ENCODE measurements at regions not wholly inside any gene's neighbourhood (a gene's known extent, or its start where the extent isn't known, plus 50 kb on each side); places are given as distances from the start of the nearest gene placed in this dataset.

DNA sequence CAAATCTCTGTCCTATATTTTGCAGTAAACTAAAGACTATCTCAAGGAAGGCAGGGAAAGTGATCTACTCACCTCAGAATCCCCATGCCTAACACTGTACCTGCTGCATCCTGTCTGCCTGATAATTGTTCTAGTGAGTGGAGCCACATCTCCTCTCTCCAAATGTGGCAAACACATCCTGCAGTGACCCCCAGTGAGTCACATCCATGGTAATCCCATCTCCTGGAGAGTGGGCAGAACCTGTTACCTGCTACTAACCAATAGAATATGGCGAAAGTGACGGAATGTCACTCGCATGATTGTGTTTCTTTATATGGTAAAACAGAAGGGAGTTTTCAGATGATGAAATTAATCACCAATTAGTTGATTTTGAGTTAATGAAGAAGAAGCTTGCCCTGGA lies 353.8 kb upstream of the DLGAP1 start:
- Histone ChIP-seq H2BK5ac (ENCODE audit: low read depth, low read length, poor library complexity, severe bottlenecking) (no peak overlapping the region), H4K91ac (ENCODE audit: low read length) (no peak overlapping the region), H2BK15ac (ENCODE audit: low read depth, poor library complexity, severe bottlenecking) (no peak overlapping the region), H3K4me3 (ENCODE audit: insufficient read depth in 1 of 2, low read depth in 1 of 2, low read length in 2 of 2) (no peak overlapping the region), H3K27me3 (ENCODE audit: control insufficient read depth in 1 of 2, insufficient read depth in 1 of 2, low read length in 2 of 2) (no peaks in the 10 kb centered on the region), H3K23ac (ENCODE audit: low read length in 2 of 2) (no peak overlapping the region), H3K4ac (ENCODE audit: low read depth in 1 of 2, low read length in 2 of 2) (no peak overlapping the region), H3K9ac (ENCODE audit: low read length) (no peak overlapping the region), H3K27ac (ENCODE audit: low read length, poor library complexity, severe bottlenecking) (no peak overlapping the region), H3K4me1 (ENCODE audit: control insufficient read depth, insufficient read depth, low read depth, low read length) (no peaks in the 10 kb centered on the region), H4K8ac (ENCODE audit: low read length) (no peak overlapping the region), H2AK5ac (ENCODE audit: low read length, severe bottlenecking) (no peak overlapping the region), H3K9me3 (ENCODE audit: control insufficient read depth, low read length) (peaks cover 7% of the 10 kb centered on the region), H3K4me2 (ENCODE audit: low read length, poor library complexity, severe bottlenecking) (no peak overlapping the region), H3K36me3 (ENCODE audit: control insufficient read depth in 1 of 2, insufficient read depth in 2 of 2, low read depth in 1 of 2, low read length in 2 of 2) (no peaks in the 10 kb centered on the region), H2AFZ (ENCODE audit: low read depth, low read length) (no peak overlapping the region), H3K14ac (ENCODE audit: low read length in 2 of 2) (no peak overlapping the region), H3K18ac (ENCODE audit: low read depth in 1 of 2, low read length in 2 of 2) (no peak overlapping the region), H2BK12ac (ENCODE audit: low read length in 2 of 2) (no peak overlapping the region), H3K79me1 (replicated peaks; ENCODE audit: low read length, poor library complexity, severe bottlenecking) (no peaks in the 10 kb centered on the region), H2BK120ac (ENCODE audit: low read depth, low read length) (no peak overlapping the region)
- WGBS, result 92% methylated on average over 2 of the region's 3 CpGs
- no peak for DNase-seq

DNA sequence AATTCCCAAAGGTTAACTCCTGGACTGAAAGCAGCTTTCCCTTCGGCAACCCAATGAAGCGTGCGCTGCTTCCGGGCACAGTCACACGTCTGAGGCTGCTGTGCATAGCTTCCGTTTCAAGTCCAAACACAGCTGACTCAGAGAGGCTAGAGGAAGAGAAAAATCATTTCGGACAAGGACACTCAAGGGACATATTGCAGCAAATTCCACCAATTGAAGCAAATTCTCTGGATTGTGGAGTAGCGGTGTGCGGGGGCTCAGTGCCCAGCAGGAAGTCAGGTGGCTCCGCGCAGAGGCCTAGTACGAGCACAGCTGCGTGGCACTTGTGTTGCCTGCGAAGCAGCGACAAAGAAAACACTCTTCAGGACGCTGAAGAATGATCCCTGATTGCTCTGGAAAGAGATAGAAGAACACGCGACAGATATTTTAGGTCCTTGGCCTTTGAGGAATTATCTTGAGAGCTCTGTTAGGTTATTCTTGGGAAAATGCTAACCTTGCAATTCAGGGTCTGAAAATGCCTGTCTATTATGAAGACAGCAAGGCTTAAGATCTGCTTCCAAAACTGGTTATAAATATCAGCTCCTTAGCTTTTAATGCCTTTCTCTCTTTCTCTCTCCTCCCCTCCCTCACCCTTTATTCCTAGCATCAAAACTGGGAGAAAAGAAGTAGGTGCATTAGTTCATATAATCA lies 352.6 kb upstream of the DLGAP1 start:
- 85% methylated on average over 18 of the region's 18 CpGs for WGBS
- no peak overlapping the region for H2BK12ac ChIP-seq (ENCODE audit: low read length in 2 of 2)

DNA sequence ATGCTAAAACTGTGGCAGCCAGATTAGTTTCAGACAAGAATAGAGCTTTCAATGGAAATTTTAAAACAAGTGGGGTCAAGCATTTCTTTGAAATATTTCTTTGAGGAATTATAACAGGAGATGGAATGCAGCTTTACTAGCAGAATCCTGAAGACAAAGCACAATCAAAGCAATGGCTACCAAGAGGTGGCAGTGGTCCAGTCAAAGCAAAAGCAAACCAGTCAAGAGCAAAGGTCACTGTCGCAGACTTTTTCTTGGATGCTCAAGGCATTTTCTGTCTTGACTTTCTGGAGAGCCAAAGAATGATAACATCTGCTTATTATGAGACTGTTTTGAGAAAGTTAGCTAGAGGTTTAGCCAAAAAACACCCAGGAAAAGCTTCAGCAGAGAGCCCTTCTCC lies 351.2 kb upstream of the DLGAP1 start:
- Histone ChIP-seq H3K9ac (ENCODE audit: low read length) (no peak overlapping the region), H3K4me3 (ENCODE audit: insufficient read depth in 1 of 2, low read depth in 1 of 2, low read length in 2 of 2) (no peak overlapping the region), H3K27ac (ENCODE audit: low read length, poor library complexity, severe bottlenecking) (no peak overlapping the region), H3K4ac (ENCODE audit: low read depth in 1 of 2, low read length in 2 of 2) (no peak overlapping the region), H2AK5ac (ENCODE audit: low read length, severe bottlenecking) (no peak overlapping the region), H3K27me3 (ENCODE audit: control insufficient read depth in 1 of 2, insufficient read depth in 1 of 2, low read length in 2 of 2) (no peaks in the 10 kb centered on the region), H2BK15ac (ENCODE audit: low read depth, poor library complexity, severe bottlenecking) (no peak overlapping the region), H4K8ac (ENCODE audit: low read length) (no peak overlapping the region), H3K9me3 (ENCODE audit: control insufficient read depth, low read length) (peaks cover 17% of the 10 kb centered on the region), H3K14ac (ENCODE audit: low read length in 2 of 2) (no peak overlapping the region), H3K23ac (ENCODE audit: low read length in 2 of 2) (no peak overlapping the region), H3K4me2 (ENCODE audit: low read length, poor library complexity, severe bottlenecking) (no peak overlapping the region), H4K91ac (ENCODE audit: low read length) (no peak overlapping the region), H2BK120ac (ENCODE audit: low read depth, low read length) (no peak overlapping the region), H3K36me3 (ENCODE audit: control insufficient read depth in 1 of 2, insufficient read depth in 2 of 2, low read depth in 1 of 2, low read length in 2 of 2) (no peaks in the 10 kb centered on the region), H3K18ac (ENCODE audit: low read depth in 1 of 2, low read length in 2 of 2) (no peak overlapping the region), H3K4me1 (ENCODE audit: control insufficient read depth, insufficient read depth, low read depth, low read length) (no peaks in the 10 kb centered on the region), H3K79me1 (replicated peaks; ENCODE audit: low read length, poor library complexity, severe bottlenecking) (no peaks in the 10 kb centered on the region), H2BK5ac (ENCODE audit: low read depth, low read length, poor library complexity, severe bottlenecking) (no peak overlapping the region), H2AFZ (ENCODE audit: low read depth, low read length) (no peak overlapping the region), H2BK12ac (ENCODE audit: low read length in 2 of 2) (no peak overlapping the region)
- DNase-seq, result no peak
- 85% methylated on average over 1 of the region's 1 CpG for WGBS

More for the DNA sequence above, 352.6 kb upstream of the DLGAP1 start:
- no peaks in the 10 kb centered on the region for H3K27me3 ChIP-seq (ENCODE audit: control insufficient read depth in 1 of 2, insufficient read depth in 1 of 2, low read length in 2 of 2)
- DNase-seq, result no peak
- H4K8ac ChIP-seq (ENCODE audit: low read length), result no peak overlapping the region
- H3K4me2 ChIP-seq (ENCODE audit: low read length, poor library complexity, severe bottlenecking), result no peak overlapping the region
- H3K27ac ChIP-seq (ENCODE audit: low read length, poor library complexity, severe bottlenecking), result no peak overlapping the region
- H3K9ac ChIP-seq (ENCODE audit: low read length), result no peak overlapping the region
- no peaks in the 10 kb centered on the region for H3K36me3 ChIP-seq (ENCODE audit: control insufficient read depth in 1 of 2, insufficient read depth in 2 of 2, low read depth in 1 of 2, low read length in 2 of 2)
- no peak overlapping the region for H2BK5ac ChIP-seq (ENCODE audit: low read depth, low read length, poor library complexity, severe bottlenecking)
- H2AFZ ChIP-seq (ENCODE audit: low read depth, low read length), result no peak overlapping the region
- H3K14ac ChIP-seq (ENCODE audit: low read length in 2 of 2), result no peak overlapping the region
- no peak overlapping the region for H2BK15ac ChIP-seq (ENCODE audit: low read depth, poor library complexity, severe bottlenecking)
- no peak overlapping the region for H3K4me3 ChIP-seq (ENCODE audit: insufficient read depth in 1 of 2, low read depth in 1 of 2, low read length in 2 of 2)
- H3K4me1 ChIP-seq (ENCODE audit: control insufficient read depth, insufficient read depth, low read depth, low read length), result no peaks in the 10 kb centered on the region
- no peak overlapping the region for H4K91ac ChIP-seq (ENCODE audit: low read length)
- H2BK120ac ChIP-seq (ENCODE audit: low read depth, low read length), result no peak overlapping the region
- no peak overlapping the region for H3K4ac ChIP-seq (ENCODE audit: low read depth in 1 of 2, low read length in 2 of 2)
- no peaks in the 10 kb centered on the region for H3K79me1 ChIP-seq (replicated peaks; ENCODE audit: low read length, poor library complexity, severe bottlenecking)
- H3K18ac ChIP-seq (ENCODE audit: low read depth in 1 of 2, low read length in 2 of 2), result no peak overlapping the region
- peaks cover 14% of the 10 kb centered on the region for H3K9me3 ChIP-seq (ENCODE audit: control insufficient read depth, low read length)
- no peak overlapping the region for H3K23ac ChIP-seq (ENCODE audit: low read length in 2 of 2)
- H2AK5ac ChIP-seq (ENCODE audit: low read length, severe bottlenecking), result no peak overlapping the region

DNA sequence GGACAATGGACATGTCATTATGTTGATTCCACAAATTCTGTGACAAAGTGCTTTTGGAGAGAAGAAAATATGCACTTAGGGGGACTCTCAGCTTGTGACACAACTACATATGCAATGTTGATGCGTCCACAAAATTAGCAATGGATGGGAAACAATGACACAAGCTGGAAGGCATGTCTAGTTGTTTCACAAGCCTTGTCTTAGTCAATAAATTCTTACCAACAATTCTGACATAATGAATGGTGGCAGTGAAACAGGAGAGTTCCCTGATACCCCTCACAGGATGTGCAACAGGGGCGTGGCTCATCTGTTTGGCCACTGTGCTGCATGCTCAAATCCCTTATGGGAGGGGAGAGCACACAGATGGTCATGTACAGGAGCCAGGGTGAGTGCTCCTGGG lies 347.2 kb upstream of the DLGAP1 start:
- H3K27ac ChIP-seq (ENCODE audit: low read length, poor library complexity, severe bottlenecking), result no peak overlapping the region
- H3K9me3 ChIP-seq (ENCODE audit: control insufficient read depth, low read length), result peaks cover 29% of the 10 kb centered on the region
- no peak overlapping the region for H2BK5ac ChIP-seq (ENCODE audit: low read depth, low read length, poor library complexity, severe bottlenecking)
- H2AFZ ChIP-seq (ENCODE audit: low read depth, low read length), result no peak overlapping the region
- no peaks in the 10 kb centered on the region for H3K4me1 ChIP-seq (ENCODE audit: control insufficient read depth, insufficient read depth, low read depth, low read length)
- DNase-seq, result no peak
- no peaks in the 10 kb centered on the region for H3K79me1 ChIP-seq (replicated peaks; ENCODE audit: low read length, poor library complexity, severe bottlenecking)
- no peak overlapping the region for H3K18ac ChIP-seq (ENCODE audit: low read depth in 1 of 2, low read length in 2 of 2)
- H3K4me3 ChIP-seq (ENCODE audit: insufficient read depth in 1 of 2, low read depth in 1 of 2, low read length in 2 of 2), result no peak overlapping the region
- no peak overlapping the region for H3K4ac ChIP-seq (ENCODE audit: low read depth in 1 of 2, low read length in 2 of 2)
- no peak overlapping the region for H2BK15ac ChIP-seq (ENCODE audit: low read depth, poor library complexity, severe bottlenecking)
- no peak overlapping the region for H2BK12ac ChIP-seq (ENCODE audit: low read length in 2 of 2)
- no peak overlapping the region for H3K14ac ChIP-seq (ENCODE audit: low read length in 2 of 2)
- no peak overlapping the region for H3K4me2 ChIP-seq (ENCODE audit: low read length, poor library complexity, severe bottlenecking)
- H4K8ac ChIP-seq (ENCODE audit: low read length), result no peak overlapping the region
- 61% methylated on average over 2 of the region's 2 CpGs for WGBS
- H4K91ac ChIP-seq (ENCODE audit: low read length), result no peak overlapping the region
- no peak overlapping the region for H2AK5ac ChIP-seq (ENCODE audit: low read length, severe bottlenecking)
- H3K23ac ChIP-seq (ENCODE audit: low read length in 2 of 2), result no peak overlapping the region
- no peaks in the 10 kb centered on the region for H3K36me3 ChIP-seq (ENCODE audit: control insufficient read depth in 1 of 2, insufficient read depth in 2 of 2, low read depth in 1 of 2, low read length in 2 of 2)
- H2BK120ac ChIP-seq (ENCODE audit: low read depth, low read length), result no peak overlapping the region
- no peaks in the 10 kb centered on the region for H3K27me3 ChIP-seq (ENCODE audit: control insufficient read depth in 1 of 2, insufficient read depth in 1 of 2, low read length in 2 of 2)
- no peak overlapping the region for H3K9ac ChIP-seq (ENCODE audit: low read length)

All from mesenchymal stem cell (in vitro differentiated cells and primary cell).